Ovary (tissue), 7 donors: ENCODE measurements at regions not wholly inside any gene's neighbourhood (a gene's known extent, or its start where the extent isn't known, plus 50 kb on each side); places are given as distances from the start of the nearest gene placed in this dataset.

Experiments
- DNase-seq, 5 donors: peaks; one replicate each; pipeline ENCODE4 v3.0.0-alpha.2; 2019 to 2020
- H3K27ac ChIP-seq, 2 donors: fragments of 200-600 bp; one replicate each; pipeline versions ENCODE4 v1.5.1 to v1.8.0; 2019 to 2022
- H3K27me3 ChIP-seq: fragments of 200-600 bp; one replicate; pipeline ENCODE4 v1.8.0; 2022
- H3K36me3 ChIP-seq: fragments of 200-600 bp; sonication (generic); one replicate; pipeline ENCODE4 v1.5.1; 2019
- H3K4me1 ChIP-seq: one replicate; pipeline ENCODE4 v1.8.1; 2013; ENCODE audit warnings: mild to moderate bottlenecking, moderate library complexity; ENCODE audit not compliant: insufficient read depth
- H3K4me3 ChIP-seq: fragments of 200-600 bp; sonication (generic); one replicate; pipeline ENCODE4 v1.5.1; 2017
- H3K9me3 ChIP-seq, 2 donors: fragments of 200-600 bp in 1 of 2; sonication (generic) in 1 of 2; one replicate each; pipeline versions ENCODE4 v1.5.1 to v1.8.1; 2013 to 2019; ENCODE audit warnings: mild to moderate bottlenecking in 1 of 2, moderate library complexity in 1 of 2
- CTCF ChIP-seq, 3 donors: fragments of 450-650 bp in 2 of 3; fragments of 200-600 bp in 1 of 3; IDR thresholded peaks; one replicate each; pipeline versions ENCODE4 v1.5.1 to v1.8.0; 2016 to 2022; ENCODE audit warnings: antibody characterized with exemption in 3 of 3, mild to moderate bottlenecking in 1 of 3
- EP300 ChIP-seq: sonication (generic); formaldehyde crosslinking; IDR thresholded peaks from one replicate; pipeline ENCODE4 v1.6.1; 2017; ENCODE audit warnings: antibody characterized with exemption
- POLR2A ChIP-seq: fragments of 450-650 bp; IDR thresholded peaks from one replicate; pipeline ENCODE4 v1.6.1; 2017; ENCODE audit warnings: antibody characterized with exemption, mild to moderate bottlenecking, moderate library complexity
- WGBS, 3 donors: extraction: QIAGEN DNeasy Blood & Tissue Kit in 1 of 3; methylation state at CpG; one replicate each; pipeline versions ENCODE4 v1.1.5 to v1.1.7; 2013 to 2017; 5-methylcytosine and 5-hydroxymethylcytosine counted together
- intact Hi-C, 4 donors: fragments of 100-400 bp; cut with DNase I; formaldehyde crosslinking; loops; one replicate each; pipeline versions ENCODE4 v1.11.0 to v1.15.1; 2022 to 2023
- donor health status: DM: no; HTN: no; CAD: no; lungs with moderate emphysema.
- donor health status: DM: no; HTN: no; CAD: no.
- donor health status: Bipolar disorder and iron deficiency.
- donor health status: DM: no; HTN: no; CAD: no.
- donor health status: DM: yes; HTN: yes; CAD: no.

GRCh38 chr3:72397586-72397985, 450.7 kb downstream of the SHQ1 start:
- no peak overlapping the region for H3K27ac ChIP-seq
- no peak for TF ChIP-seq POLR2A
- no peak for TF ChIP-seq CTCF (IDR thresholded peaks at IDR 0.05)
- no peak for TF ChIP-seq EP300
- 68 to 75% (median 73%) methylated on average over 2 of the region's 2 CpGs for WGBS, 3 donors
- no peaks in the 10 kb centered on the region for H3K27me3 ChIP-seq
- no peaks in the 10 kb centered on the region for H3K36me3 ChIP-seq
- H3K4me3 ChIP-seq: no peak overlapping the region
- intact Hi-C loops: no loop called here
- H3K9me3 ChIP-seq: no peaks in the 10 kb centered on the region
- peaks cover 4% of the 10 kb centered on the region for H3K4me1 ChIP-seq
- no peak for DNase-seq

- no peaks in the 10 kb centered on the region for H3K27me3 ChIP-seq
- DNase-seq: no peak
- no peak overlapping the region for H3K4me3 ChIP-seq
- no peaks in the 10 kb centered on the region for H3K9me3 ChIP-seq
- peaks cover 4% of the 10 kb centered on the region for H3K4me1 ChIP-seq
- TF ChIP-seq EP300 (no peak), POLR2A (no peak), CTCF (IDR thresholded peaks at IDR 0.05) (no peak)
- 63 to 76% (median 63%) methylated on average over 7 of the region's 7 CpGs for WGBS, 3 donors
- H3K27ac ChIP-seq: no peak overlapping the region
- intact Hi-C loops: no loop called here
- H3K36me3 ChIP-seq: no peaks in the 10 kb centered on the region
Observed at GRCh38 chr3:72396899-72397298, 451.3 kb downstream of the SHQ1 start.

DNA sequence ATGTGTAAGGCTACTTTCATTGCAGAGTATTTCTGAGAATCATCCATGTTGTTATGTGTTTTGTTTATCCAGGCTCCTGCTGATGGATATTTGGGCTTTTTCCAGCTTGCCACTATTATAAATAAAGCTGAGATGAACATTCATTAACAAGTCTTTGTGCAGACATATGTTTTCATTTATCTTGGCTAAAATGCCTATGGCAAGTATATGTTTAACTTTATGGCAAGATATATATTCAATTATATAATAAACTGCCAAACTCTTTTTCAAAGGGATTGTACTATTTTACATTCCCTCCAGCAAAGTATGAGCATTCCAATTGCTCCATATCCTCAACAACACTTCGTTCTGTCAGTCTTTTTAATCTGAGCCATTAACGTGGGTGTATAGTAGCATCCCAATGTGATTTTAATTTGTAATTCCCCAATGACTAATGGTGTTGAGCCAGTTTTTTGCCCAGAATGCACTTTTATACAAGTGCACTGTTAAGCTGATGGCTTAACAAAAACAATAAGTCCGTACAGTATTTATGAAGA, 452.4 kb downstream of the SHQ1 start:
- no peak overlapping the region for H3K4me3 ChIP-seq

GRCh38 chr3:72393455-72393854, 454.8 kb downstream of the SHQ1 start:
- WGBS, 3 donors: 92 to 98% (median 97%) methylated on average over 2 of the region's 2 CpGs
- no peaks in the 10 kb centered on the region for H3K36me3 ChIP-seq
- TF ChIP-seq EP300 (no peak), POLR2A (no peak), CTCF (IDR thresholded peaks at IDR 0.05) (no peak)
- no peak overlapping the region for H3K4me3 ChIP-seq
- H3K27ac ChIP-seq: no peak overlapping the region
- peaks cover 5% of the 10 kb centered on the region for H3K4me1 ChIP-seq
- intact Hi-C loops: no loop called here
- DNase-seq: no peak
- no peaks in the 10 kb centered on the region for H3K27me3 ChIP-seq
- H3K9me3 ChIP-seq: no peaks in the 10 kb centered on the region

More for the DNA sequence above, 452.4 kb downstream of the SHQ1 start:
- Histone ChIP-seq H3K4me1 (peaks cover 7% of the 10 kb centered on the region), H3K36me3 (no peaks in the 10 kb centered on the region), H3K27me3 (no peaks in the 10 kb centered on the region), H3K27ac (no peak overlapping the region), H3K9me3 (no peaks in the 10 kb centered on the region)
- intact Hi-C loops: no loop called here
- TF ChIP-seq POLR2A (no peak), CTCF (IDR thresholded peaks at IDR 0.05) (no peak), EP300 (no peak)
- no peak for DNase-seq
- WGBS, 3 donors: 48 to 56% (median 54%) methylated on average over 3 of the region's 3 CpGs

DNA sequence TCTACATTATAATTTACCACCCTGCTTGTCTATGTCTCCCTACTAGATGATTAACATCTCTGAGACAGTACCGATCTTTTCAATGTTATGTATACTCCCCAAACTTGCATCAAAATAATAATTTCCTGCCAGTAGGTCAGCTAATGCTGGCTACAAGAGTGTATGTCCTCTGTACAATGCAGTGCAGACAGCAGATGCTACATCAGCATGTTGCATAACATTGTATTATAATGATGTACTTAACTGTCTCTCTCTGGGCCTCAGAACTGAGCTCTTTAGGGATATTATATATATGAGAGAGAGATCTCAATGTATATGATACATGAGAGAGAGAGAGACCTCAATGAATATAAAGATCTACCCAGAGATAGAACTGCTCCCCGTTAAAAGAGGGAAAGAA, 456.6 kb downstream of the SHQ1 start:
- H3K9me3 ChIP-seq: no peaks in the 10 kb centered on the region
- peaks cover 6% of the 10 kb centered on the region for H3K4me1 ChIP-seq
- TF ChIP-seq CTCF (IDR thresholded peaks at IDR 0.05) (no peak), EP300 (no peak), POLR2A (no peak)

More for the DNA sequence above, 456.6 kb downstream of the SHQ1 start:
- H3K27me3 ChIP-seq: no peaks in the 10 kb centered on the region
- DNase-seq: no peak
- no peak overlapping the region for H3K27ac ChIP-seq
- H3K36me3 ChIP-seq: no peaks in the 10 kb centered on the region
- WGBS, 3 donors: 53 to 62% (median 54%) methylated on average over 2 of the region's 2 CpGs
- intact Hi-C loops: no loop called here
- H3K4me3 ChIP-seq: no peak overlapping the region
